ENCODE measurements at regions not wholly inside any gene's neighbourhood (a gene's known extent, or its start where the extent isn't known, plus 50 kb on each side); places are given as distances from the start of the nearest gene placed in this dataset.

DNA sequence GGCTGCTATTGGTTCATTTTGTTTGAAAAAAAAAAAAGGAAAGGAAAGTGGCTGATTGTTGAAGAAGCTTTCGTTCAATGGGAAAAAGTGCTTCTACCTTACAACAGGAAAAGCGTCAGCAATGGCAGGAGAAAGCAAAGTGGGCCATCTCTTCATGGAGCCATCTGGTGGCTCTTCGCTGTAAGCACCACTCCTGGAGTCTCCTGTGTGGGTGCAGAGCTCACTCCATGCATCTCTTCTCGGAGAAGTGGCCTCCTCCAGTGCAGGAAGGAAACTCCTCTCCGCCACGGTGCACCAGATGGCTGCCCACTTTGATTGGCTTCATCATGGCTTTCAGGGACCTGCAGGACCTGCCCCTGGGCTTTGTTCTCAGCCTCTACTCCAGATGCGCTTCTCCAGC, 250.9 kb downstream of the PTEN start:
- CTCF ChIA-PET: interaction anchor here (0.7 to 4.2 kb wide), 25 partner anchors 9 to 276 kb away, joined by 3 to 45 read pairs (median 3); partner anchors contain the start of genes KLLN and PTEN
- no peaks in the 10 kb centered on the region for H3K36me3 Mint-ChIP-seq (ENCODE audit: low read depth)
- H3K9me3 Mint-ChIP-seq: peaks cover 3% of the 10 kb centered on the region
- peak; percentile 40 for ATAC-seq (ENCODE audit: low read depth)
- intact Hi-C loops (cut with micrococcal nuclease): loop anchor here (1.0 to 2.0 kb wide), 3 partner anchors 87 to 252 kb away; no protein-coding TSS in a partner anchor
- no peak overlapping the region for H3K27ac Mint-ChIP-seq
- TF ChIP-seq, protein P1, sequence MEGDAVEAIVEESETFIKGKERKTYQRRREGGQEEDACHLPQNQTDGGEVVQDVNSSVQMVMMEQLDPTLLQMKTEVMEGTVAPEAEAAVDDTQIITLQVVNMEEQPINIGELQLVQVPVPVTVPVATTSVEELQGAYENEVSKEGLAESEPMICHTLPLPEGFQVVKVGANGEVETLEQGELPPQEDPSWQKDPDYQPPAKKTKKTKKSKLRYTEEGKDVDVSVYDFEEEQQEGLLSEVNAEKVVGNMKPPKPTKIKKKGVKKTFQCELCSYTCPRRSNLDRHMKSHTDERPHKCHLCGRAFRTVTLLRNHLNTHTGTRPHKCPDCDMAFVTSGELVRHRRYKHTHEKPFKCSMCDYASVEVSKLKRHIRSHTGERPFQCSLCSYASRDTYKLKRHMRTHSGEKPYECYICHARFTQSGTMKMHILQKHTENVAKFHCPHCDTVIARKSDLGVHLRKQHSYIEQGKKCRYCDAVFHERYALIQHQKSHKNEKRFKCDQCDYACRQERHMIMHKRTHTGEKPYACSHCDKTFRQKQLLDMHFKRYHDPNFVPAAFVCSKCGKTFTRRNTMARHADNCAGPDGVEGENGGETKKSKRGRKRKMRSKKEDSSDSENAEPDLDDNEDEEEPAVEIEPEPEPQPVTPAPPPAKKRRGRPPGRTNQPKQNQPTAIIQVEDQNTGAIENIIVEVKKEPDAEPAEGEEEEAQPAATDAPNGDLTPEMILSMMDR (IDR thresholded peaks at IDR 0.05): no peak
- H3K4me3 Mint-ChIP-seq: peak overlapping the region; percentile 66
- peaks cover 2% of the 10 kb centered on the region for H3K4me1 Mint-ChIP-seq
- H3K27me3 Mint-ChIP-seq: no peaks in the 10 kb centered on the region
- POLR2A ChIA-PET: interaction anchor here (0.6 to 11.1 kb wide), 12 partner anchors 9 to 275 kb away, joined by 3 to 257 read pairs (median 5); partner anchors contain the start of genes KLLN and PTEN
- DNase-seq: no peak

DNA sequence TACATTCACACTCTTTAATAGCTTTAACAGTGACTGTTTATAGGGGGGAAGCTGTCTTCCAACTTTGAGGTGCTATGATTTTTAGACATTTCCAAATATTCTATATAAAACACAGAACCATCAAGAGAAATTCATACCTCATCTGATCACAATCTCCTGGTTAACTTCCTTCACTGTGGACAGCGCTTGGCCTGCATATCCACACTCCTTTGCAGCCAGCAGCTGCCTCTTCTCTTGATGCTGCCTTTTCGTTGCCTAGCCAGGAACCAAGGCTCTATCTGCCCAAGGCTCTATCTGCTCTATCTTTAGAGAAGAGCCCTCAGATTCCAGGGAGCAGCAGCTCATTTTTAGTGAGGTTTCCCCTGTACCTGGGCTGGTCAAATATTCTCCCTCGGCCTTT, 252.0 kb downstream of the PTEN start:
- H3K4me3 Mint-ChIP-seq: no peak overlapping the region
- H3K36me3 Mint-ChIP-seq (ENCODE audit: low read depth): no peaks in the 10 kb centered on the region
- ATAC-seq (ENCODE audit: low read depth) (no peak), DNase-seq (no peak)
- TF ChIP-seq, protein P1 (IDR thresholded peaks at IDR 0.05): no peak
- POLR2A ChIA-PET: interaction anchor here (0.9 to 4.6 kb wide), 2 partner anchors 45 to 253 kb away, joined by 3 to 51 read pairs; partner anchors contain the start of genes KLLN and PTEN
- intact Hi-C loops (cut with micrococcal nuclease): loop anchor here (2.0 kb wide), 1 partner anchor 159 kb away; no protein-coding TSS in a partner anchor
- H3K9me3 Mint-ChIP-seq: peaks cover 3% of the 10 kb centered on the region
- H3K27ac Mint-ChIP-seq: no peak overlapping the region
- CTCF ChIA-PET: interaction anchor here (0.7 to 3.5 kb wide), 7 partner anchors 10 to 275 kb away, joined by 3 to 18 read pairs (median 3); no protein-coding TSS in a partner anchor
- H3K4me1 Mint-ChIP-seq: peaks cover 7% of the 10 kb centered on the region
- no peaks in the 10 kb centered on the region for H3K27me3 Mint-ChIP-seq

DNA sequence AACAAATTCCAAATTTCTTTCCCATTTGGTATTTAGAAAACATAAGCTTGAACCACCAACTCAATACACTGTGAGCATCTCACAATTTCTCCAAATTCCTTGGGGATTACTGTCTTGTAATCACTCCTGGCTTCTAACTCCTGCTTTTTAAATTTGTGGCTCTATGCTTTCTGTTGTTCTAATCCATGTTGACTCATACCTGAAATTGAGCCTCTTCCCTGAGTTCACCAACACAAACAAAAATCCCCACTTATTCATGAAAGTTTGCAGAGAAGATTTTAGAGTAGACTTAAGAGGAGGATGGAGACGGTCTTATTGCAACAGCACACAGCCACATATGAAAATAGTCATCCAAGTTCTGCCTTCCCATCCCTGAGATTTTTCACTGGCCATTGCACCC, 252.5 kb downstream of the PTEN start:
- POLR2A ChIA-PET: interaction anchor here (0.9 to 4.6 kb wide), 4 partner anchors 24 to 269 kb away, joined by 3 to 51 read pairs (median 6); partner anchors contain the start of genes KLLN and PTEN
- H3K27me3 Mint-ChIP-seq: no peaks in the 10 kb centered on the region

DNA sequence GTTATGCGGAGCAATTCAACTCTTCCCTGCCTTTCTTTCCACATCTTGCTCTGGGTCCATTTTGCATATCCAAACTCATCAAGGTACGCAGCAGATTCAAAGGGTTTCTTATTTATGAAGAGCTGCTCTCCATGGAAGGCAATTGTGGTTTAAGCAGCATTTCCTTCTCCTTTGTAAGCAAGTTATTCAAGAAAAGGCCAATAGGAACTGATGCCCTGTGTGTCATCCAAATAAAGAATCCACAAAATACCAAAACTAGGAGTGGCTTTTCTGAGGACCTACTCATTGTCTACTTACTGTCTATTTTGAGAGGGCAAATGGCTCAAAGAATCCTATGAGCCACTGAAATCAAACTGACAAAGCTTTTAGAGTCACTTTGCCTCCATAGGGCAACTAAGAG, 253.1 kb downstream of the PTEN start:
- ChIA-PET CTCF (interaction anchor here (0.7 to 3.4 kb wide), 4 partner anchors 9 to 273 kb away, joined by 3 to 26 read pairs (median 10); partner anchors contain the start of genes KLLN and PTEN), POLR2A (interaction anchor here (0.8 to 4.6 kb wide), 5 partner anchors 10 to 269 kb away, joined by 3 to 51 read pairs (median 10); partner anchors contain the start of genes KLLN and PTEN)
- Mint-ChIP-seq H3K36me3 (ENCODE audit: low read depth) (no peaks in the 10 kb centered on the region), H3K4me1 (peaks cover 13% of the 10 kb centered on the region), H3K27ac (no peak overlapping the region), H3K27me3 (no peaks in the 10 kb centered on the region), H3K4me3 (no peak overlapping the region), H3K9me3 (peaks cover 3% of the 10 kb centered on the region)
- ATAC-seq (ENCODE audit: low read depth) (no peak), DNase-seq (no peak)
- intact Hi-C loops (cut with micrococcal nuclease): loop anchor here (2.0 kb wide), 1 partner anchor 26 kb away; no protein-coding TSS in a partner anchor
- TF ChIP-seq, protein P1 (IDR thresholded peaks at IDR 0.05): no peak

More for the DNA sequence above, 252.5 kb downstream of the PTEN start:
- Mint-ChIP-seq H3K4me3 (no peak overlapping the region), H3K36me3 (ENCODE audit: low read depth) (no peaks in the 10 kb centered on the region), H3K4me1 (peaks cover 12% of the 10 kb centered on the region), H3K9me3 (peaks cover 3% of the 10 kb centered on the region), H3K27ac (no peak overlapping the region)
- ATAC-seq (ENCODE audit: low read depth) (no peak), DNase-seq (no peak)
- CTCF ChIA-PET: interaction anchor here (0.7 to 3.5 kb wide), 4 partner anchors 9 to 273 kb away, joined by 3 to 26 read pairs (median 16); no protein-coding TSS in a partner anchor
- intact Hi-C loops (cut with micrococcal nuclease): loop anchor here (2.0 kb wide), 2 partner anchors 27 to 159 kb away; no protein-coding TSS in a partner anchor
- TF ChIP-seq, protein P1 (IDR thresholded peaks at IDR 0.05): no peak
